ENCODE measurements at regions not wholly inside any gene's neighbourhood (a gene's known extent, or its start where the extent isn't known, plus 50 kb on each side); places are given as distances from the start of the nearest gene placed in this dataset.
A peak's percentile ranks its signal among the peaks of the same experiment; 100 is the strongest.

GRCh38 chr1:240001177-240001740, 90.4 kb upstream of the FMN2 start:
- Histone ChIP-seq H3K9ac (ENCODE audit: low read length) (no peak overlapping the region), H3K36me3 (replicated peaks; ENCODE audit: insufficient read depth, low read length) (no peaks in the 10 kb centered on the region), H3K4me1 (ENCODE audit: low read length) (no peaks in the 10 kb centered on the region), H3K27ac (ENCODE audit: low read length) (no peak overlapping the region), H4K20me1 (ENCODE audit: insufficient read depth, low read length) (no peaks in the 10 kb centered on the region), H3K9me2 (replicated peaks; ENCODE audit: insufficient read depth, low read length) (no peaks in the 10 kb centered on the region), H3K9me3 (replicated peaks; ENCODE audit: insufficient read depth, low read length) (no peaks in the 10 kb centered on the region), H3F3A (ENCODE audit: insufficient read depth, low read length) (no peaks in the 10 kb centered on the region), H3K4me3 (ENCODE audit: low read length) (no peak overlapping the region), H3K27me3 (replicated peaks; ENCODE audit: insufficient read depth, low read length) (no peaks in the 10 kb centered on the region), H3K79me2 (ENCODE audit: low read length) (no peaks in the 10 kb centered on the region), H3K4me2 (ENCODE audit: low read depth, low read length) (no peak overlapping the region), H2AFZ (ENCODE audit: low read length) (no peak overlapping the region)
- TF ChIP-seq CTCF (IDR thresholded peaks at IDR 0.05; ENCODE audit: low read length), result no peak
- TF ChIP-seq EZH2phosphoT487 (IDR thresholded peaks at IDR 0.05; ENCODE audit: low read length), result no peak
- no peak for TF ChIP-seq EZH2 (optimal IDR thresholded peaks at IDR 0.05; ENCODE audit: low read depth, low read length)
- no peak for DNase-seq

- TF ChIP-seq EZH2phosphoT487 (IDR thresholded peaks at IDR 0.05; ENCODE audit: low read length) (no peak), CTCF (IDR thresholded peaks at IDR 0.05; ENCODE audit: low read length) (peak; percentile 72)
These were observed 87.5 kb upstream of the FMN2 start for GRCh38 chr1:240004086-240004749.

GRCh38 chr1:240005997-240006650, 85.6 kb upstream of the FMN2 start:
- Histone ChIP-seq H3K4me2 (ENCODE audit: low read depth, low read length) (no peak overlapping the region), H3K9ac (ENCODE audit: low read length) (no peak overlapping the region), H3K4me3 (ENCODE audit: low read length) (no peak overlapping the region), H3K36me3 (replicated peaks; ENCODE audit: insufficient read depth, low read length) (no peaks in the 10 kb centered on the region), H3K9me2 (replicated peaks; ENCODE audit: insufficient read depth, low read length) (no peaks in the 10 kb centered on the region), H3K4me1 (ENCODE audit: low read length) (no peaks in the 10 kb centered on the region), H3K27ac (ENCODE audit: low read length) (no peak overlapping the region), H3F3A (ENCODE audit: insufficient read depth, low read length) (no peaks in the 10 kb centered on the region), H3K9me3 (replicated peaks; ENCODE audit: insufficient read depth, low read length) (no peaks in the 10 kb centered on the region), H3K79me2 (ENCODE audit: low read length) (no peaks in the 10 kb centered on the region), H3K27me3 (replicated peaks; ENCODE audit: insufficient read depth, low read length) (no peaks in the 10 kb centered on the region), H2AFZ (ENCODE audit: low read length) (no peak overlapping the region), H4K20me1 (ENCODE audit: insufficient read depth, low read length) (no peaks in the 10 kb centered on the region)
- no peak for DNase-seq
- TF ChIP-seq EZH2 (optimal IDR thresholded peaks at IDR 0.05; ENCODE audit: low read depth, low read length) (no peak), EZH2phosphoT487 (IDR thresholded peaks at IDR 0.05; ENCODE audit: low read length) (no peak), CTCF (IDR thresholded peaks at IDR 0.05; ENCODE audit: low read length) (no peak)

More at GRCh38 chr1:240004086-240004749, 87.5 kb upstream of the FMN2 start:
- Histone ChIP-seq H3K27me3 (replicated peaks; ENCODE audit: insufficient read depth, low read length) (no peaks in the 10 kb centered on the region), H2AFZ (ENCODE audit: low read length) (no peak overlapping the region), H3K79me2 (ENCODE audit: low read length) (no peaks in the 10 kb centered on the region), H3K9me3 (replicated peaks; ENCODE audit: insufficient read depth, low read length) (no peaks in the 10 kb centered on the region), H3K9me2 (replicated peaks; ENCODE audit: insufficient read depth, low read length) (no peaks in the 10 kb centered on the region), H3K36me3 (replicated peaks; ENCODE audit: insufficient read depth, low read length) (no peaks in the 10 kb centered on the region), H3K9ac (ENCODE audit: low read length) (no peak overlapping the region), H3K4me1 (ENCODE audit: low read length) (no peaks in the 10 kb centered on the region), H4K20me1 (ENCODE audit: insufficient read depth, low read length) (no peaks in the 10 kb centered on the region), H3K4me2 (ENCODE audit: low read depth, low read length) (no peak overlapping the region), H3F3A (ENCODE audit: insufficient read depth, low read length) (no peaks in the 10 kb centered on the region), H3K27ac (ENCODE audit: low read length) (no peak overlapping the region), H3K4me3 (ENCODE audit: low read length) (no peak overlapping the region)
- DNase-seq, result no peak
